GM23338 (cell line): ENCODE measurements at regions not wholly inside any gene's neighbourhood (a gene's known extent, or its start where the extent isn't known, plus 50 kb on each side); places are given as distances from the start of the nearest gene placed in this dataset.

Experiments used
- ATAC-seq: fragments of 200-7000 bp; cut with Tn5 transposase; 3 replicates; pipeline ENCODE4 v1.9.1; 2020
- DNase-seq: peaks from one replicate; pipeline ENCODE4 v3.0.0-alpha.2; 2015; ENCODE audit warnings: low spot score
- H2AFZ ChIP-seq: fragments of 200-600 bp; sonication (generic); 2 replicates; pipeline ENCODE4 v1.8.0; 2016; ENCODE audit warnings: antibody characterized with exemption, mild to moderate bottlenecking, moderate library complexity
- H3F3A ChIP-seq: fragments of 200-600 bp; sonication (generic); replicated peaks from 2 replicates; pipeline ENCODE4 v1.8.0; 2017; ENCODE audit warnings: antibody characterized with exemption, mixed run types, low read depth
- H3K27ac ChIP-seq: fragments of 200-600 bp; sonication (generic); 2 replicates; pipeline ENCODE4 v1.6.1; 2016; ENCODE audit warnings: low read depth
- H3K27me3 ChIP-seq: fragments of 200-600 bp; sonication (generic); 2 replicates; pipeline ENCODE4 v1.8.0; 2016; ENCODE audit warnings: mild to moderate bottlenecking, mixed run types, moderate library complexity; ENCODE audit not compliant: insufficient read depth
- H3K36me3 ChIP-seq: fragments of 200-600 bp; sonication (generic); 2 replicates; pipeline ENCODE4 v1.8.0; 2016; ENCODE audit warnings: mild to moderate bottlenecking; ENCODE audit not compliant: insufficient read depth
- H3K4me1 ChIP-seq: fragments of 200-600 bp; sonication (generic); 2 replicates; pipeline ENCODE4 v1.8.0; 2016; ENCODE audit warnings: mild to moderate bottlenecking, moderate library complexity; ENCODE audit not compliant: insufficient read depth
- H3K4me2 ChIP-seq: fragments of 200-600 bp; sonication (generic); 2 replicates; pipeline ENCODE4 v1.7.1; 2017; ENCODE audit warnings: mixed run types
- H3K4me3 ChIP-seq: fragments of 200-600 bp; sonication (generic); 2 replicates; pipeline ENCODE4 v1.6.1; 2016; ENCODE audit warnings: mixed run types
- H3K79me2 ChIP-seq: fragments of 200-600 bp; sonication (generic); replicated peaks from 2 replicates; pipeline ENCODE4 v1.8.0; 2017; ENCODE audit warnings: mild to moderate bottlenecking; ENCODE audit not compliant: insufficient read depth
- H3K9me2 ChIP-seq: fragments of 200-600 bp; sonication (generic); 2 replicates; pipeline ENCODE4 v1.8.0; 2017; ENCODE audit not compliant: insufficient read depth
- H4K20me1 ChIP-seq: fragments of 200-600 bp; sonication (generic); replicated peaks from 2 replicates; pipeline ENCODE4 v1.8.0; 2017; ENCODE audit warnings: mild to moderate bottlenecking; ENCODE audit not compliant: insufficient read depth
- H3K27ac Mint-ChIP-seq: 2 replicates; pipeline ENCODE4 v1.8.0; 2020; ENCODE audit warnings: inconsistent platforms, mild to moderate bottlenecking, moderate library complexity, mixed read lengths
- H3K27me3 Mint-ChIP-seq: 3 replicates; pipeline ENCODE4 v1.8.0; 2022; ENCODE audit warnings: low read depth, mild to moderate bottlenecking, moderate library complexity, mixed read lengths, inconsistent platforms; ENCODE audit not compliant: insufficient read depth, poor library complexity
- H3K36me3 Mint-ChIP-seq: 3 replicates; pipeline ENCODE4 v1.8.0; 2021; ENCODE audit warnings: low read depth, mild to moderate bottlenecking, inconsistent platforms, moderate library complexity, mixed read lengths
- H3K4me1 Mint-ChIP-seq: 3 replicates; pipeline ENCODE4 v1.8.0; 2020; ENCODE audit warnings: mild to moderate bottlenecking, inconsistent platforms, mixed read lengths
- H3K4me3 Mint-ChIP-seq: 3 replicates; pipeline ENCODE4 v1.8.0; 2021; ENCODE audit warnings: moderate library complexity, mild to moderate bottlenecking, inconsistent platforms, mixed read lengths
- H3K9me3 Mint-ChIP-seq: 3 replicates; pipeline ENCODE4 v1.8.0; 2020; ENCODE audit warnings: moderate library complexity, mild to moderate bottlenecking, inconsistent platforms, mixed read lengths
- CREB1 ChIP-seq: fragments of 250-450 bp; sonication (Bioruptor Pico); IDR thresholded peaks from 2 replicates; pipeline ENCODE4 v1.5.0; 2020; ENCODE audit warnings: low read depth, mild to moderate bottlenecking, moderate library complexity
- EZH2 ChIP-seq: fragments of 200-600 bp; sonication (generic); IDR thresholded peaks from one replicate; pipeline ENCODE4 v1.8.0; 2017; ENCODE audit warnings: antibody characterized with exemption, mild to moderate bottlenecking, low read depth; ENCODE audit not compliant: unreplicated experiment
- EZH2phosphoT487 ChIP-seq: fragments of 200-600 bp; sonication (generic); IDR thresholded peaks from one replicate; pipeline ENCODE4 v1.8.1; 2018; ENCODE audit warnings: antibody characterized with exemption; ENCODE audit not compliant: unreplicated experiment
- JUNB ChIP-seq: IDR thresholded peaks from one replicate; pipeline ENCODE4 v1.6.1; 2016; ENCODE audit warnings: antibody characterized with exemption; ENCODE audit not compliant: unreplicated experiment
- NANOG ChIP-seq: IDR thresholded peaks from 2 replicates; pipeline ENCODE4 v1.6.1; 2016; ENCODE audit warnings: antibody characterized with exemption, borderline replicate concordance
- POLR2AphosphoS5 ChIP-seq: IDR thresholded peaks from 2 replicates; pipeline ENCODE4 v1.6.1; 2016; ENCODE audit warnings: antibody characterized with exemption, low read depth
- STAT1 ChIP-seq: IDR thresholded peaks from one replicate; pipeline ENCODE4 v1.6.1; 2016; ENCODE audit warnings: antibody characterized with exemption; ENCODE audit not compliant: unreplicated experiment
- ZNF114 ChIP-seq: fragments of 250-450 bp; sonication (Bioruptor Pico); IDR thresholded peaks from 2 replicates; pipeline ENCODE4 v1.5.0; 2020; ENCODE audit warnings: mild to moderate bottlenecking, moderate library complexity
- ZNF331 ChIP-seq: fragments of 250-450 bp; sonication (Bioruptor Pico); IDR thresholded peaks from 2 replicates; pipeline ENCODE4 v1.5.0; 2020; ENCODE audit warnings: low read depth, mild to moderate bottlenecking, moderate library complexity
- TF ChIP-seq, protein P1 (sequence below): fragments of 250-450 bp; sonication (Bioruptor Pico); IDR thresholded peaks from 2 replicates; pipeline ENCODE4 v1.5.0; 2020; ENCODE audit warnings: mild to moderate bottlenecking, moderate library complexity
- TF ChIP-seq, protein P2 (sequence below): IDR thresholded peaks from 2 replicates; pipeline ENCODE4 v1.6.1; 2016; ENCODE audit warnings: antibody characterized with exemption
- TF ChIP-seq, protein P3 (sequence below): IDR thresholded peaks from one replicate; pipeline ENCODE4 v1.6.1; 2018; ENCODE audit warnings: antibody characterized with exemption; ENCODE audit not compliant: unreplicated experiment
- TF ChIP-seq, protein P4 (sequence below), 2 experiments: fragments of 200-600 bp in 1 of 2; sonication (generic) in 1 of 2; conservative IDR thresholded peaks; 2 replicates each; pipeline versions ENCODE4 v1.5.1 to v1.6.1; 2016 to 2017; ENCODE audit warnings: antibody characterized with exemption in 2 of 2, low read depth in 2 of 2, mild to moderate bottlenecking in 2 of 2, moderate library complexity in 1 of 2

DNA sequence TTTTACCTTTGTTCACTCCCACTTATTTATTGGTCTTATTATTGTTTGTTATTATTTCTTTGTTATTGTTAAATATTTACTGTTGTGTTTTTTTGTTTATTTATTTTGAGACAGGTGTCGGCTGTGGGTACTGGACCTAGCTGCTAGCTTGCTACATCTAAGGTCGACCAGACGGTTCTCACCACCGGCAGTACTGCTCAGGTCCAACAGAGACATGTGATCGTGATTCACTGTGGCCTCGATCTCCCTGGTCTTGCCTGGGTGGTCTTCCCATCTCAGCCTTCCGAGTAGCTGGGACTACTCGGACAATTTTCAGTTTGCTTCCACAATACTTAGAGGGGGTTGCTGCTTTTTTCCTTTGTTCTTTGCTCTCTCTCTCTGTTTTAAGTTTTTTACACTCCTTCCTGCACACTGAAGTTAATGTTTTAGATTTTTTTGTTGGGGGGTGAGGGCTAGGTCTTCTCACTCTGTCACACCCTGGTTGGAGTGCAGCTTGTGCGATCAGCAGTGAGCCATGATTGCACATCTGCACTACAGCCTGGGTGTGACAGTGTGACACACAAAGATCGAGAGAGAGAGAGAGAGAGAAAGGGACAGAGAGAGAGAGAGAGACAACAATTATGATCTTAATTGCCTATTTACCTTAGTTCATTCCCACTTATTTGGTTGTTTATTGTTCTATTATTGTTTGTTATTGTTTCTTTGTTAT, 1432.4 kb downstream of the UQCRFS1 start:
- peaks cover 2% of the 10 kb centered on the region for H3K36me3 ChIP-seq
- H3K9me2 ChIP-seq = peaks cover 8% of the 10 kb centered on the region; the same call in 1 of the 2 replicates
- Mint-ChIP-seq H3K36me3 (peaks cover 65% of the 10 kb centered on the region), H3K27me3 (peaks cover 6% of the 10 kb centered on the region), H3K9me3 (peaks cover 53% of the 10 kb centered on the region), H3K4me1 (no peaks in the 10 kb centered on the region), H3K4me3 (no peak overlapping the region), H3K27ac (no peak overlapping the region)
- no peaks in the 10 kb centered on the region for H3K27me3 ChIP-seq
- no peaks in the 10 kb centered on the region for H3F3A ChIP-seq
- no peak overlapping the region for H3K4me2 ChIP-seq
- no peak for TF ChIP-seq JUNB
- TF ChIP-seq, protein P1, sequence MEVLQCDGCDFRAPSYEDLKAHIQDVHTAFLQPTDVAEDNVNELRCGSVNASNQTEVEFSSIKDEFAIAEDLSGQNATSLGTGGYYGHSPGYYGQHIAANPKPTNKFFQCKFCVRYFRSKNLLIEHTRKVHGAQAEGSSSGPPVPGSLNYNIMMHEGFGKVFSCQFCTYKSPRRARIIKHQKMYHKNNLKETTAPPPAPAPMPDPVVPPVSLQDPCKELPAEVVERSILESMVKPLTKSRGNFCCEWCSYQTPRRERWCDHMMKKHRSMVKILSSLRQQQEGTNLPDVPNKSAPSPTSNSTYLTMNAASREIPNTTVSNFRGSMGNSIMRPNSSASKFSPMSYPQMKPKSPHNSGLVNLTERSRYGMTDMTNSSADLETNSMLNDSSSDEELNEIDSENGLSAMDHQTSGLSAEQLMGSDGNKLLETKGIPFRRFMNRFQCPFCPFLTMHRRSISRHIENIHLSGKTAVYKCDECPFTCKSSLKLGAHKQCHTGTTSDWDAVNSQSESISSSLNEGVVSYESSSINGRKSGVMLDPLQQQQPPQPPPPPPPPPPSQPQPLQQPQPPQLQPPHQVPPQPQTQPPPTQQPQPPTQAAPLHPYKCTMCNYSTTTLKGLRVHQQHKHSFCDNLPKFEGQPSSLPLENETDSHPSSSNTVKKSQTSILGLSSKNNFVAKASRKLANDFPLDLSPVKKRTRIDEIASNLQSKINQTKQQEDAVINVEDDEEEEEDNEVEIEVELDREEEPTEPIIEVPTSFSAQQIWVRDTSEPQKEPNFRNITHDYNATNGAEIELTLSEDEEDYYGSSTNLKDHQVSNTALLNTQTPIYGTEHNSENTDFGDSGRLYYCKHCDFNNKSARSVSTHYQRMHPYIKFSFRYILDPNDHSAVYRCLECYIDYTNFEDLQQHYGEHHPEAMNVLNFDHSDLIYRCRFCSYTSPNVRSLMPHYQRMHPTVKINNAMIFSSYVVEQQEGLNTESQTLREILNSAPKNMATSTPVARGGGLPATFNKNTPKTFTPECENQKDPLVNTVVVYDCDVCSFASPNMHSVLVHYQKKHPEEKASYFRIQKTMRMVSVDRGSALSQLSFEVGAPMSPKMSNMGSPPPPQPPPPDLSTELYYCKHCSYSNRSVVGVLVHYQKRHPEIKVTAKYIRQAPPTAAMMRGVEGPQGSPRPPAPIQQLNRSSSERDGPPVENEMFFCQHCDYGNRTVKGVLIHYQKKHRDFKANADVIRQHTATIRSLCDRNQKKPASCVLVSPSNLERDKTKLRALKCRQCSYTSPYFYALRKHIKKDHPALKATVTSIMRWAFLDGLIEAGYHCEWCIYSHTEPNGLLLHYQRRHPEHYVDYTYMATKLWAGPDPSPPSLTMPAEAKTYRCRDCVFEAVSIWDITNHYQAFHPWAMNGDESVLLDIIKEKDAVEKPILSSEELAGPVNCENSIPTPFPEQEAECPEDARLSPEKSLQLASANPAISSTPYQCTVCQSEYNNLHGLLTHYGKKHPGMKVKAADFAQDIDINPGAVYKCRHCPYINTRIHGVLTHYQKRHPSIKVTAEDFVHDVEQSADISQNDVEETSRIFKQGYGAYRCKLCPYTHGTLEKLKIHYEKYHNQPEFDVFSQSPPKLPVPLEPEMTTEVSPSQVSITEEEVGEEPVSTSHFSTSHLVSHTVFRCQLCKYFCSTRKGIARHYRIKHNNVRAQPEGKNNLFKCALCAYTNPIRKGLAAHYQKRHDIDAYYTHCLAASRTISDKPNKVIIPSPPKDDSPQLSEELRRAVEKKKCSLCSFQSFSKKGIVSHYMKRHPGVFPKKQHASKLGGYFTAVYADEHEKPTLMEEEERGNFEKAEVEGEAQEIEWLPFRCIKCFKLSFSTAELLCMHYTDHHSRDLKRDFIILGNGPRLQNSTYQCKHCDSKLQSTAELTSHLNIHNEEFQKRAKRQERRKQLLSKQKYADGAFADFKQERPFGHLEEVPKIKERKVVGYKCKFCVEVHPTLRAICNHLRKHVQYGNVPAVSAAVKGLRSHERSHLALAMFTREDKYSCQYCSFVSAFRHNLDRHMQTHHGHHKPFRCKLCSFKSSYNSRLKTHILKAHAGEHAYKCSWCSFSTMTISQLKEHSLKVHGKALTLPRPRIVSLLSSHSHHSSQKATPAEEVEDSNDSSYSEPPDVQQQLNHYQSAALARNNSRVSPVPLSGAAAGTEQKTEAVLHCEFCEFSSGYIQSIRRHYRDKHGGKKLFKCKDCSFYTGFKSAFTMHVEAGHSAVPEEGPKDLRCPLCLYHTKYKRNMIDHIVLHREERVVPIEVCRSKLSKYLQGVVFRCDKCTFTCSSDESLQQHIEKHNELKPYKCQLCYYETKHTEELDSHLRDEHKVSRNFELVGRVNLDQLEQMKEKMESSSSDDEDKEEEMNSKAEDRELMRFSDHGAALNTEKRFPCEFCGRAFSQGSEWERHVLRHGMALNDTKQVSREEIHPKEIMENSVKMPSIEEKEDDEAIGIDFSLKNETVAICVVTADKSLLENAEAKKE = no peak
- no peak for TF ChIP-seq NANOG
- TF ChIP-seq POLR2AphosphoS5 = no peak
- TF ChIP-seq ZNF331 = no peak
- TF ChIP-seq EZH2 = no peak
- TF ChIP-seq EZH2phosphoT487 = no peak
- TF ChIP-seq ZNF114 (CRISPR knock-in tag) = no peak
- TF ChIP-seq, protein P2, sequence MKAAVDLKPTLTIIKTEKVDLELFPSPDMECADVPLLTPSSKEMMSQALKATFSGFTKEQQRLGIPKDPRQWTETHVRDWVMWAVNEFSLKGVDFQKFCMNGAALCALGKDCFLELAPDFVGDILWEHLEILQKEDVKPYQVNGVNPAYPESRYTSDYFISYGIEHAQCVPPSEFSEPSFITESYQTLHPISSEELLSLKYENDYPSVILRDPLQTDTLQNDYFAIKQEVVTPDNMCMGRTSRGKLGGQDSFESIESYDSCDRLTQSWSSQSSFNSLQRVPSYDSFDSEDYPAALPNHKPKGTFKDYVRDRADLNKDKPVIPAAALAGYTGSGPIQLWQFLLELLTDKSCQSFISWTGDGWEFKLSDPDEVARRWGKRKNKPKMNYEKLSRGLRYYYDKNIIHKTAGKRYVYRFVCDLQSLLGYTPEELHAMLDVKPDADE = no peak
- no peak for TF ChIP-seq CREB1 (CRISPR knock-in tag)
- TF ChIP-seq, protein P3, sequence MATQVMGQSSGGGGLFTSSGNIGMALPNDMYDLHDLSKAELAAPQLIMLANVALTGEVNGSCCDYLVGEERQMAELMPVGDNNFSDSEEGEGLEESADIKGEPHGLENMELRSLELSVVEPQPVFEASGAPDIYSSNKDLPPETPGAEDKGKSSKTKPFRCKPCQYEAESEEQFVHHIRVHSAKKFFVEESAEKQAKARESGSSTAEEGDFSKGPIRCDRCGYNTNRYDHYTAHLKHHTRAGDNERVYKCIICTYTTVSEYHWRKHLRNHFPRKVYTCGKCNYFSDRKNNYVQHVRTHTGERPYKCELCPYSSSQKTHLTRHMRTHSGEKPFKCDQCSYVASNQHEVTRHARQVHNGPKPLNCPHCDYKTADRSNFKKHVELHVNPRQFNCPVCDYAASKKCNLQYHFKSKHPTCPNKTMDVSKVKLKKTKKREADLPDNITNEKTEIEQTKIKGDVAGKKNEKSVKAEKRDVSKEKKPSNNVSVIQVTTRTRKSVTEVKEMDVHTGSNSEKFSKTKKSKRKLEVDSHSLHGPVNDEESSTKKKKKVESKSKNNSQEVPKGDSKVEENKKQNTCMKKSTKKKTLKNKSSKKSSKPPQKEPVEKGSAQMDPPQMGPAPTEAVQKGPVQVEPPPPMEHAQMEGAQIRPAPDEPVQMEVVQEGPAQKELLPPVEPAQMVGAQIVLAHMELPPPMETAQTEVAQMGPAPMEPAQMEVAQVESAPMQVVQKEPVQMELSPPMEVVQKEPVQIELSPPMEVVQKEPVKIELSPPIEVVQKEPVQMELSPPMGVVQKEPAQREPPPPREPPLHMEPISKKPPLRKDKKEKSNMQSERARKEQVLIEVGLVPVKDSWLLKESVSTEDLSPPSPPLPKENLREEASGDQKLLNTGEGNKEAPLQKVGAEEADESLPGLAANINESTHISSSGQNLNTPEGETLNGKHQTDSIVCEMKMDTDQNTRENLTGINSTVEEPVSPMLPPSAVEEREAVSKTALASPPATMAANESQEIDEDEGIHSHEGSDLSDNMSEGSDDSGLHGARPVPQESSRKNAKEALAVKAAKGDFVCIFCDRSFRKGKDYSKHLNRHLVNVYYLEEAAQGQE = no peak
- TF ChIP-seq STAT1 = no peak
- TF ChIP-seq, protein P4, sequence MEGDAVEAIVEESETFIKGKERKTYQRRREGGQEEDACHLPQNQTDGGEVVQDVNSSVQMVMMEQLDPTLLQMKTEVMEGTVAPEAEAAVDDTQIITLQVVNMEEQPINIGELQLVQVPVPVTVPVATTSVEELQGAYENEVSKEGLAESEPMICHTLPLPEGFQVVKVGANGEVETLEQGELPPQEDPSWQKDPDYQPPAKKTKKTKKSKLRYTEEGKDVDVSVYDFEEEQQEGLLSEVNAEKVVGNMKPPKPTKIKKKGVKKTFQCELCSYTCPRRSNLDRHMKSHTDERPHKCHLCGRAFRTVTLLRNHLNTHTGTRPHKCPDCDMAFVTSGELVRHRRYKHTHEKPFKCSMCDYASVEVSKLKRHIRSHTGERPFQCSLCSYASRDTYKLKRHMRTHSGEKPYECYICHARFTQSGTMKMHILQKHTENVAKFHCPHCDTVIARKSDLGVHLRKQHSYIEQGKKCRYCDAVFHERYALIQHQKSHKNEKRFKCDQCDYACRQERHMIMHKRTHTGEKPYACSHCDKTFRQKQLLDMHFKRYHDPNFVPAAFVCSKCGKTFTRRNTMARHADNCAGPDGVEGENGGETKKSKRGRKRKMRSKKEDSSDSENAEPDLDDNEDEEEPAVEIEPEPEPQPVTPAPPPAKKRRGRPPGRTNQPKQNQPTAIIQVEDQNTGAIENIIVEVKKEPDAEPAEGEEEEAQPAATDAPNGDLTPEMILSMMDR (conservative IDR thresholded peaks at IDR 0.05; ENCODE audit: low read depth in 2 of 2) = no peak
- ATAC-seq (no peak), DNase-seq (no peak)
- no peaks in the 10 kb centered on the region for H3K4me1 ChIP-seq
- no peak overlapping the region for H3K27ac ChIP-seq
- H3K4me3 ChIP-seq = no peak overlapping the region
- H3K79me2 ChIP-seq = peaks cover 46% of the 10 kb centered on the region
- no peak overlapping the region for H2AFZ ChIP-seq
- H4K20me1 ChIP-seq = peaks cover 29% of the 10 kb centered on the region; the same call in 1 of the 2 replicates
